GM13976 (cell line): ENCODE measurements at regions not wholly inside any gene's neighbourhood (a gene's known extent, or its start where the extent isn't known, plus 50 kb on each side); places are given as distances from the start of the nearest gene placed in this dataset.

Experiments
- DNase-seq: peaks from one replicate; pipeline ENCODE4 v3.0.0; 2012; ENCODE audit warnings: low spot score
- CTCF ChIP-seq: IDR thresholded peaks from 2 replicates; pipeline ENCODE4 v1.5.1; 2012; ENCODE audit warnings: borderline replicate concordance, mild to moderate bottlenecking; ENCODE audit not compliant: insufficient read depth; ENCODE audit errors: extremely low read depth, missing control alignments, control extremely low read depth
- in situ Hi-C: fragments of 300-500 bp; cut with MboI; formaldehyde crosslinking; loops from one replicate; pipeline ENCODE4 v1.12.0; 2022; ENCODE audit warnings: low sequenced_read_pairs, mixed read lengths, inconsistent platforms; ENCODE audit not compliant: unreplicated experiment

- in situ Hi-C loops: no loop called here
- TF ChIP-seq CTCF: no peak
- no peak for DNase-seq
Observed at GRCh38 chr7:131141443-131141967, 186.2 kb upstream of the MKLN1 start.

GRCh38 chr7:131143869-131144268 lies 183.8 kb upstream of the MKLN1 start:
- DNase-seq: no peak
- in situ Hi-C loops: no loop called here
- no peak for TF ChIP-seq CTCF

GRCh38 chr7:131145026-131145425 lies 182.7 kb upstream of the MKLN1 start:
- TF ChIP-seq CTCF: no peak
- DNase-seq: no peak
- in situ Hi-C loops: no loop called here

- in situ Hi-C loops: no loop called here
- no peak for TF ChIP-seq CTCF
Observed at GRCh38 chr7:131145770-131146169, 181.9 kb upstream of the MKLN1 start.

GRCh38 chr7:131147604-131148003 lies 180.1 kb upstream of the MKLN1 start:
- in situ Hi-C loops: no loop called here
- DNase-seq: no peak
- TF ChIP-seq CTCF: no peak

More at GRCh38 chr7:131145770-131146169, 181.9 kb upstream of the MKLN1 start:
- no peak for DNase-seq

GRCh38 chr7:131148258-131148657 lies 179.4 kb upstream of the MKLN1 start:
- TF ChIP-seq CTCF: no peak
- no peak for DNase-seq
- in situ Hi-C loops: no loop called here
